GM18868 (cell line): ENCODE measurements at regions not wholly inside any gene's neighbourhood (a gene's known extent, or its start where the extent isn't known, plus 50 kb on each side); places are given as distances from the start of the nearest gene placed in this dataset.
"Not testable (repeated sequence)": the region's sequence is repeated elsewhere in the genome, so short reads cannot be mapped to it uniquely, and the experiment has no call there.

Experiments
- ATAC-seq: cut with Tn5 transposase; IDR thresholded peaks from one replicate; pipeline ENCODE4 v1.9.1; 2021; ENCODE audit warnings: mild to moderate bottlenecking, moderate library complexity; ENCODE audit not compliant: unreplicated experiment

DNA sequence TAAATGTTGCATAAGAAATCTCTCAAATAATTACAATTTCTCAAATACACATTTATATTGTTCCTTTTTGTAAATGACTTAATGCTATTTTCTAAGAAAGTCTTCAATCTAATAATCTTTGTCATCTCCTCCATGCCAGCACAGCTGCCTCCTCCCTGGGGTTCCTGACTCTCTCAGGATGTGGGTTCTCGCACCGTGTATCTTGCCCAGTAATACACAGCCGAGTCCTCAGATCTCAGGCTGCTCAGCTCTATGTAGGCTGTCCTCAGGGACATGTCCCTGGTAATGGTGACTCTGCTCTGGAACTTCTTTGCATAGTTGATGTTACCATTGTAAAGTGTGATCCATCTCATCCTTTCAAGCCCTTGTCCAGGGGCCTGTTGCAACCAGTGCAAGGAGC is 1223.7 kb downstream of the TMEM121 start:
- ATAC-seq = not testable (repeated sequence)

DNA sequence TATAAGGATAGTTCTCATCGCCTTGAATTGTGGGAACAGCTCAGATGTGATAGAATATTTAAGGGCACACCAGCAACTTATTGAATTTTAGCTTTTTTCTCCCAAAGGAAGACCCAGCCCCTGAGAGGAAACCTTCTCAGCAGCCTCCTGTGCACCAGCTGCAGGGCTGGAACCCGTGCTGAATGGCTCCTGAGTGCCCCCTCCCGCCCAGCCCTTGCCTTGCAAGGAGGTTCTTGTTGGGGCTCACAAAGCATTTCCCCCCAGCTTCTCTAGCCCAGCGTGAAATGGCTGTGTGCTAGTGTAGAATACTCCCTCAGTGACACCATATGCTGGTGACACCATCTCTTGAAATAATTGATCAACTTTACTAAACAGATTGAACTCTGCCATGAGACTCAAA is 1227.4 kb downstream of the TMEM121 start:
- ATAC-seq = not testable (repeated sequence)

DNA sequence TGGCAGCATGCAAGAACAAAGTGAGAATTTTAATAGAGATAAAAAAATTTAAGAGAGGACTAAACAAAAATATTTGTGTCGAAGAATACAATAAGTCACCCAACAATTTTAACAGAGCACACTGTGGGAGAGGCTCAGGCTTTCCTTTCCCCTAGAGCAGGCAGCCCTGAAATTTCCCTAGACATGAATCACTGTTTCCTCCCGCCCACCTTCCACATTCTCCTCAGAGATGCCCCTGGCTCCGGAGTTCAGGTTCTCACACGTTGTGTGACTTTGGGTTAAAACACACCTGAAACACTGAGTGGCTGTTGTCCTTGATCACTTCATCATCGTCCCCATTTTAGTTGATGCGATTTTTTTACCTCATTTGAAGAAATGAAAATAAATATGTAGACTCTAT is 1231.1 kb downstream of the TMEM121 start:
- not testable (repeated sequence) for ATAC-seq

DNA sequence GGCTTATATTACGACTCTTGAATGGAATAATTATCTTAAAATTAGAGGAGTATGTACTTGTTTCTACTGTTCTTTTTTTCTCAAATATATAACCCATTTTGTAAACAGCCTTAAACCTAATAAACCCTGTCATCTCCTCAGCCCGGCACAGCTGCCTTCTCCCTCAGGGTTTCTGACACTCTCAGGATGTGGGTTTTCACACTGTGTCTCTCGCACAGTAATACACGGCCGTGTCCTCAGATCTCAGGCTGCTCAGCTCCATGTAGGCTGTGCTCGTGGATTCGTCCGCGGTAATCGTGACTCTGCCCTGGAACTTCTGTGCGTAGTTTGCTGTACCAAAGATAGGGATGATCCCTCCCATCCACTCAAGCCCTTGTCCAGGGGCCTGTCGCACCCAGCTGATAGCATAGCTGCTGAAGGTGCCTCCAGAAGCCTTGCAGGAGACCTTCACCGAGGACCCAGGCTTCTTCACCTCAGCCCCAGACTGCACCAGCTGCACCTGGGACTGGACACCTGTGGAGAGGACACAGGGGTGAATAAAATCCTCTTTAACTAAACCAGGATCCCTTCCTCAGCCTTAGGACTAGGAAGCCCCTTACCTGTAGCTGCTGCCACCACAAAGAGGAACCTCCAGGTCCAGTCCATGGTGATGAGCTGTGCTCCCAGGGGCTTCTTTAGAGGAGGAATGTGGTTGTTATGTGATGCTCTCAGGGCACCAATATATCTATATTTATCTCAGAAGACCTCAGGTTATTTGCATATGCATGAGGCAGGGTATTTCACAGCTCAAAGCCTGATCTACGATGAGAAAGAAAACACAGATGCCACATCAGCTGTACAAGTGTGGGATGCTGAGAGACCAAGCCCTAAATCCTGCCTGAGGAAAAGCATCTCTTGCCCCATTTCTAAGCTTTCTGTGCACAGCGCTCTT is 1235.8 kb downstream of the TMEM121 start:
- ATAC-seq = not testable (repeated sequence)

GRCh38 chr14:106764968-106765369 is 1238.6 kb downstream of the TMEM121 start:
- not testable (repeated sequence) for ATAC-seq

DNA sequence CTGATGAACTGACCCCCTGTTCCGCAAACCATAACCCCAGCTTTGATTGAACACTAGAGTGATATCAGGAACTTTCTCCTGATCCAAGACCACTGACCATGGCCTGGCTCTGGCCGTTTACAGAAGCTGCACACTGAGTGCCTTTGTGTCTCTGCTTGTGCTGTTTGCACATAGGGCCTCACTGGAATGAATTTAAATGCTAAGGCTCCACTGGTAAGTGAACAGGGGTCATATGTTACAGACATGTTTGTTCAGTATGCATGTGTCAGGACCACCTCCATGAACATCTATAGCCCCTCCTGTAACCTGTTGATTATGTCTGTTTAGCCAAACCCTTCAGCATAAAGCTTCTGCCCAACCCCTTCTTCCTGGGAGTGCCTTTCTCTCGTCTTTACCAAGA is 1239.8 kb downstream of the TMEM121 start:
- ATAC-seq = no peak

DNA sequence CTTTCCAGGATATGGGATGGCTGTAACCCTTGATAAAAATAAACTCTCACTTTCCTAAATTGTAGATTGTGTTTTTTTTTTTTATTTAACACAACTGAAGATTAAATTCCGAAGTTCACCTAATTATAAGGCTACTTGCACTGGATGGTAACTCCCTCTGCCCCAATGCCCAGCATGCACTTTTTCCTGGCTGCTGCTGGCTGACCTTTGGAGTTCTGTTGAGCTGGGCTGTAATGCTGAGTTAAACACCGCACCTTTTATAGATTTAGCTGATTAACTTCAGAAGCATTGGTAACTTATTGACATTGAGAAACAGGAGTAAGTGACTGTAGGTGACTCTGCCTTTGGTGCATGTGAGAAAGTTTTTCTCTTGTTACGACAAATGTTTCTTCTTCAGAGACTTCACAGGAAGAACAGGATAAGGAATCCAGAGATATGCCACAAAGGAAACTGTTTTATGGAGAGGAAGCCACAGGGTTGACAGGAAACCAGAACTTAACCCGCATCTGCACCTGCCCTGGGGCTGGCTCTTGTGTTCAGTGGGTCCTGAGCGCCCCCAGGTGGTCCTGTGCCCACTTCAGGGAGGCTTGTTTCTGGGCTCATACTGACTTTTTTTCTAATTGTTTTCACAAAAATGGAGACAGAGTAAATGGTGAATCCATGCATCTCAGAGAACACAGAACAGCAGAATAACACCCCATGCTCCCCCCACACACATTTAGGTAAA is 1240.3 kb downstream of the TMEM121 start:
- ATAC-seq = not testable (repeated sequence)

GRCh38 chr14:106768230-106768629 is 1241.8 kb downstream of the TMEM121 start:
- not testable (repeated sequence) for ATAC-seq

DNA sequence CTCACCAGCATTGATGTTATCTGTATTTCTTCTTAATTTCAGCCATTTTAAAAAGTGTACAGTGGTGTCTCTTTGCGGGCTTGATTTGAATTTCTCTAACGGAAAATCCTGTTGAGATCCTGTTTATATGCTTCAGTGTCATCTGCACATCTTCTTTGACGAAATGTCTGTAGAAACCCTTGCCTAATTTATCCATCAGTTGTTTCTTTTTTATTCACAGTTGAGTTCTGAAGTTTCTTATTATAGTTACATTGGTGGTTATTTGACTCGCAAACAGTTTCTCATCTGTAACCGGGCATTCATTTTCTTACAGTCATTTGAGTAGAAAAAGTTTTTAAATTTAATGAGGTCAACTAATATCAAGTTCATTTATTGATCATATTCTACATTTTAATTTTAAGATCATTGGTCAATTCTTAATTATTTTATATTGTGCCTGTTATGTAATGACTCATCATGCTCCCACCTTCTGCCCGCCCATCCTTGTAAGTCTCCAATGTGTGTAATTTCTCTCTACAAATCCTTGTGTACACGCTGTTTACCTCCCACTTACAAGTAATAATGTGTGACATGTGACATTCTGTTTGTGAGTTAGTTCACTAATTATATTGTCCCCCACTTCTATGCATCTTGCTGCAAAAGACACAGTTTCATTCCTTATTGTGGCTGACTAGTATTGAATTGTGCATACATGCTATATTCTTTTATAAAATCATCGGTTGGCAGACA is 1242.8 kb downstream of the TMEM121 start:
- not testable (repeated sequence) for ATAC-seq

GRCh38 chr14:106770158-106770672 is 1243.8 kb downstream of the TMEM121 start:
- not testable (repeated sequence) for ATAC-seq

- ATAC-seq = not testable (repeated sequence)
Measured at GRCh38 chr14:106774889-106775480, 1248.6 kb downstream of the TMEM121 start.

DNA sequence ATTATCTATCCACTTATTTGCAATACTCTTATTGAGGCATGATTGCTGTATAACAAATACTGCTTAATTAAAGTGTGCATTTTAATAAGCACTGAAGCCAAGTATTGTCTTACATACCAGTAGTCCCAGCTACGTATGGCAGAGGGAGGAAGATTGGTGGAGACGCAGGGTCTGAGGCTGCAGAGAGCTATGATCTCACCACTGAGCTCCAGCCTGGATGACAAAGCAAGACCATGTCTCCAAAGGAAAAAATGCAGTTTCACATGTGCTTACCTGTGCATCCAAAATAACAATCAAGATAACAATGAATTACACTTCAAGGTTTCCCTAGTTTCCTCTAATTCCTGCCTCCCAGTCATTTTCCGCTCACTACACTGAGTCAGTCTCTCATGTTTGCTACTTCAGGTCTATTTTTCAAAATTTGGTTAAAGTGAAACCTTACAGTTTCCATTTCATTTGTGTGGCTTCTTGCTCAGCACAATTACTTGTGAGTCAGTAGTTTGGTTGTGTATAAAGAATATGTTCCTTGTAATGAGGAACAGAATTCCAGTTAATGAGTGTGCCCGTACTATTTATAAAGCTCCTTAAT is 1250.1 kb downstream of the TMEM121 start:
- no peak for ATAC-seq

- ATAC-seq = no peak
Measured at GRCh38 chr14:106778986-106779385, 1252.6 kb downstream of the TMEM121 start.

GRCh38 chr14:106786697-106787096 is 1260.3 kb downstream of the TMEM121 start:
- ATAC-seq = no peak

DNA sequence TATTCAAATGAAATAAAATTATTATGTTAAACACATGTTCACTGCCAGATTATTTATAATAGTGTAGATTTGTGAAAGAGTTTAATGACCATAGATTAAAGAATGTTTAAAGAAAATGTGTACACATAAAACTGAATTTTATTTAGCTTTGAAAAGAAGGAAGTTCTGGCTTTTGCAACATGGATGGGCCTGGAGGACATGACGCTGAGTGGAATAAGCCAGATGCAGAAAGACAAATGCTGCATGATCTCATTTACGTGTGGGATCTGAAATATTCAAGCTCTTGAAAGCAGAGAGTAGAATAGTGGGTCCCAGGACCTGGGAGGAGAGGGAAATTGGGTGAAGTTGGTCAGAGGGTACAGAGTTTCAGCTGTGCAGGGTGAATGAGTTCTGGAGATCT is 1261.2 kb downstream of the TMEM121 start:
- ATAC-seq = no peak

GRCh38 chr14:106788534-106788933 is 1262.2 kb downstream of the TMEM121 start:
- no peak for ATAC-seq

DNA sequence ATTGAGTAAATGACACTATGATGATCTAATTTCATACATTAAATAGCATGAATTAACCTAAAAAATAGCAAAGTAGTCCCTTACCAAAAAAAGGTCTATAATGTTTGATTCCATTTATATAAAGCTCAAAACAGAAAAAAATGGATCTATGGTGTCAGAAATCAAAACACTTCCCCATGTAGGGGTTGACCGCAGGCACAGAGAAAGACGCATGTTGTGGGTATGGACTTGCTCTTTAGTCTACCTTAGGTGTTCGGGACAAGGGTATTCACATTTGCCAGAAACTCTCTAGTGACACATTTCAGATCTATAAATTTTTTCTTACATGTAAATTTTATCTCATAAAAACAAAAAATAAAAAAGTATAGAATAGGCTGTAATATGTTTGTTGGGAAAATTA is 1262.9 kb downstream of the TMEM121 start:
- ATAC-seq = no peak

DNA sequence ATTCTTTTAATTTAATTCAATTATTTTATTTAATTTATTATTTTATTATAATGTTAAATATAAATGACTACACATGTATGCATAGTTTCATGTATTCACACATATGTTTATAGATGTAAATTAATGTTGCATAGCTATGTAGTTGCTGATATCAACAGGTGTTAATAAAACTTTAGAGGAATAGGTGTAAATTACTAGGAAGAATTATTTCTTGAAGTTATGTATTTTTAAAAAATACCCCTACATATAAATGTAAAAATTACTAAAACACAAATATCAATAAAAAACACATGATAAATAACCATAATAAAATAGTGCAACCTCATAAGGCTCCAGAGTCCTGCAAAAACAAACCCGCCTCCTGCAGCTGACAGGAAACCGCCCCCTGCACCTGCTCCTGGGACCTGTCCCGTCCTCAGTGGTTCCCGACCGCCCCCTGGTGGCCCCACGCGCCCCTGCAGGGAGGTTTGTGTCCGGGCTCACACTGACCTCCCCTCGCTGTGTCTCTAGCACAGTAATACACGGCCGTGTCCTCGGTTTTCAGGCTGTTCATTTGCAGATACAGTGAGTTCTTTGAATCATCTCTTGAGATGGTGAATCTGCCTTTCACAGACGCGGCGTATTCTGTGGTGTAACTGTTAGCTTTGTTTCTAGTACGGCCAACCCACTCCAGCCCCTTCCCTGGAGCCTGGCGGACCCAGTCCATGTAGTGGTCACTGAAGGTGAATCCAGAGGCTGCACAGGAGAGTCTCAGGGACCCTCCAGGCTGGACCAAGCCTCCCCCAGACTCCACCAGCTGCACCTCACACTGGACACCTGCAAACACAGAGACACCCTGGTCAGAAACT is 1264.0 kb downstream of the TMEM121 start:
- no peak for ATAC-seq

GRCh38 chr14:106792543-106792942 is 1266.2 kb downstream of the TMEM121 start:
- ATAC-seq = no peak
